ENCODE measurements at regions not wholly inside any gene's neighbourhood (a gene's known extent, or its start where the extent isn't known, plus 50 kb on each side); places are given as distances from the start of the nearest gene placed in this dataset.

DNA sequence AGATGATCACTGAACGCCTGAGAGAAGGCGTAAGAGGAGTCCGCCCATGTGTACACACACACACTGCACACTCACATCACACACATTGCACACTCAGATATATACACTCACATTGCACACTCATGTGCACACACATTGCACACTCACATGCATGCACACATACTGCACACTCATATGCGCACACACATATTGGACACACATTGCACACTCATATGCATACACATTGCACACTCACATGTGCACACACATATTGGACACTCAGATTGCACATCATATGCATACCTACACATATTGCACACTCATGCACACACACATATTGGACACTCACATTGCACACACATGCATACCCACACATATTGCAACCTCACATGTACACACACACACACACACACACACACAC, 163.2 kb downstream of the WSCD1 start:
- intact Hi-C loops (cut with DNase I), result no loop called here
- DNase-seq (ENCODE audit: extremely low spot score in 2 of 2), result no peak
- H3K27ac ChIP-seq, result no peak overlapping the region
- no peaks in the 10 kb centered on the region for H3K36me3 ChIP-seq
- H3K4me1 ChIP-seq, result no peaks in the 10 kb centered on the region
- H3K27me3 ChIP-seq, result no peaks in the 10 kb centered on the region
- H3K9me3 ChIP-seq, result no peaks in the 10 kb centered on the region
- TF ChIP-seq POLR2AphosphoS5 (IDR thresholded peaks at IDR 0.05; ENCODE audit: insufficient read depth in 1 of 2, low read depth in 1 of 2) (no peak), POLR2A (IDR thresholded peaks at IDR 0.05) (no peak)
- TF ChIP-seq, protein P1, sequence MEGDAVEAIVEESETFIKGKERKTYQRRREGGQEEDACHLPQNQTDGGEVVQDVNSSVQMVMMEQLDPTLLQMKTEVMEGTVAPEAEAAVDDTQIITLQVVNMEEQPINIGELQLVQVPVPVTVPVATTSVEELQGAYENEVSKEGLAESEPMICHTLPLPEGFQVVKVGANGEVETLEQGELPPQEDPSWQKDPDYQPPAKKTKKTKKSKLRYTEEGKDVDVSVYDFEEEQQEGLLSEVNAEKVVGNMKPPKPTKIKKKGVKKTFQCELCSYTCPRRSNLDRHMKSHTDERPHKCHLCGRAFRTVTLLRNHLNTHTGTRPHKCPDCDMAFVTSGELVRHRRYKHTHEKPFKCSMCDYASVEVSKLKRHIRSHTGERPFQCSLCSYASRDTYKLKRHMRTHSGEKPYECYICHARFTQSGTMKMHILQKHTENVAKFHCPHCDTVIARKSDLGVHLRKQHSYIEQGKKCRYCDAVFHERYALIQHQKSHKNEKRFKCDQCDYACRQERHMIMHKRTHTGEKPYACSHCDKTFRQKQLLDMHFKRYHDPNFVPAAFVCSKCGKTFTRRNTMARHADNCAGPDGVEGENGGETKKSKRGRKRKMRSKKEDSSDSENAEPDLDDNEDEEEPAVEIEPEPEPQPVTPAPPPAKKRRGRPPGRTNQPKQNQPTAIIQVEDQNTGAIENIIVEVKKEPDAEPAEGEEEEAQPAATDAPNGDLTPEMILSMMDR (IDR thresholded peaks at IDR 0.05), result no peak
- no peak overlapping the region for H3K4me3 ChIP-seq

DNA sequence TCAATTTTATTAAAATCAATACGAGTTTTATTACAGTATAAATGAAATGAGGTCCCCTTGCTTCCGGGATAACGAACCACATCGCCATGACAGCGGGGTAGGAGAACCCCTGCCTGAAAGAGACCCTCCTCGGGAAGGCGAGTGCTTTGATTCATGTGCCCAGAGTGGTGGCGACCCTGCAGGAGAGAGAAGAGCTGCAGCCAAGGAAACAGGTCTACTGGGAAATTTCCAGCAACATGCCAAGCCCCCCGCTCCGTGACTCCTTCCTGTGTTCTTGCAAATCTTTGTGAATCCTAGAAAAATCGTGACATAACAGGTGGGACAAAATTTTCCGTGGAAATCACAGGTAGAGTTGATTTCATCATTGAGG, 162.5 kb downstream of the WSCD1 start:
- H3K27me3 ChIP-seq, result no peaks in the 10 kb centered on the region
- H3K4me3 ChIP-seq, result no peak overlapping the region
- no peak overlapping the region for H3K27ac ChIP-seq
- no peak for TF ChIP-seq POLR2A (IDR thresholded peaks at IDR 0.05)
- TF ChIP-seq, protein P1 (IDR thresholded peaks at IDR 0.05), result no peak
- TF ChIP-seq POLR2AphosphoS5 (IDR thresholded peaks at IDR 0.05; ENCODE audit: insufficient read depth in 1 of 2, low read depth in 1 of 2), result no peak
- no peak for DNase-seq (ENCODE audit: extremely low spot score in 2 of 2)
- intact Hi-C loops (cut with DNase I), result no loop called here
- no peaks in the 10 kb centered on the region for H3K4me1 ChIP-seq
- H3K9me3 ChIP-seq, result no peaks in the 10 kb centered on the region
- no peaks in the 10 kb centered on the region for H3K36me3 ChIP-seq

DNA sequence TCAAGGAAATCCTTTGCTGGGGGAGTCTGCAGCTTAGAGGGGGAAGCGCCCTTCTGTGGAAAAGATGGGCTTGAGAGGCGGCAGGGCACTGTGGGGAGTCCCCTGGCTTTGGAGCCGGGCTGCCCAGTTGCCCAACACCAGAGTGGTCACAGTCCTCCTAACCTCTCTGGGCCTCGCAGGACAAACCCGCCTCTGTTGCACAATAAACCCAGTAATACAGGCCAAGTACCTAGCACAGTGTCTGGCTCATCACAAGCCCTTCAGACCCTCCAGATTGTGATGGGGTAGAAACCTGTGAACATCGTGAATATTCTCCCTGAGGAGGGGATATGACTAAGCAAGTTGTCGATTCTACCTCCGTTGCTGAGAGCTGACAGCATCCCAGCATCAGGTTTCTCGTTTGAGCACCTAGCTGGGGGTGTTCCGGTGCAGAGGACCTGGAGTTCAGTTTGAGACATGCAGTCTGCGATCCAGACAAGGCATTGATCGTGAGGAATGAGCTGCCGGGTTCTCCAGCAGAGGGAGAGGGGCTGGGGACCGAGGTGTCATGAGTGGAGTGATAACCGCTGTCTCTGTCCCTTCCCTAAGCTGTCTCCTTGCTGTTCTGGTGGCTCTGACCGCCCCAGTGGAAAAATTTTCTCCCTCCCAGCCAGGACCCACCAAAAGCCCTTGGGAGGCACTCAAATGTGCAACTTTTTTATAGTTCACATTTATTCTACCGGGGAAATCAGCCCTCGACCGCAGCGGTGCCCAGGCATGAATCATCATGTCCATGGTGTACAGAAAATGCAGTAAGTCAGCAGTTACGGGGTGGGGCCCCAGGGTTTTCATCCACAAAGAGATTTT, 161.9 kb downstream of the WSCD1 start:
- Histone ChIP-seq H3K4me1 (no peaks in the 10 kb centered on the region), H3K4me3 (no peak overlapping the region), H3K27ac (no peak overlapping the region), H3K27me3 (no peaks in the 10 kb centered on the region), H3K9me3 (no peaks in the 10 kb centered on the region), H3K36me3 (no peaks in the 10 kb centered on the region)
- intact Hi-C loops (cut with DNase I), result no loop called here
- no peak for DNase-seq (ENCODE audit: extremely low spot score in 2 of 2)
- TF ChIP-seq, protein P1 (IDR thresholded peaks at IDR 0.05), result no peak
- TF ChIP-seq POLR2AphosphoS5 (IDR thresholded peaks at IDR 0.05; ENCODE audit: insufficient read depth in 1 of 2, low read depth in 1 of 2), result no peak
- no peak for TF ChIP-seq POLR2A (IDR thresholded peaks at IDR 0.05)

DNA sequence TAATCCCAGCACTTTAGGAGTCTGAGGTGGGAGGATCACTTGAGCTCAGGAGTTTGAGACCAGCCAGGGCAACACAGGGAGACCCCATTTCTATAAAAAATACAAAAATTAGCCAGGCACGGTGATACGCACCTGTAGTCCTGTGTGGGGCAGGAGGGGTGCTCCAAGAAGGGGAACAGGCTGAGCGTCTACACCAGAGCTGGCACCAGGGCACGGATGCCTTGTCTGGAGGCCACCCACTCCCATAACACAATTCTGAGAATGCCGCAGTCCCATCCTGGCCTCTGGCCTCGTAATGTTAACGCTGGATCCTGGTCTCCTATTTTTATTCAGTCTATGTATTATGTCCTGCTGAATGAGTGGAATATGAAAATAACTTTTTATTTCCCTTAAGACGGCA, 161.3 kb downstream of the WSCD1 start:
- no peak overlapping the region for H3K4me3 ChIP-seq
- H3K9me3 ChIP-seq, result no peaks in the 10 kb centered on the region
- no peaks in the 10 kb centered on the region for H3K27me3 ChIP-seq
- intact Hi-C loops (cut with DNase I), result no loop called here
- TF ChIP-seq POLR2A (IDR thresholded peaks at IDR 0.05) (no peak), POLR2AphosphoS5 (IDR thresholded peaks at IDR 0.05; ENCODE audit: insufficient read depth in 1 of 2, low read depth in 1 of 2) (no peak)
- TF ChIP-seq, protein P1 (IDR thresholded peaks at IDR 0.05), result no peak
- H3K4me1 ChIP-seq, result no peaks in the 10 kb centered on the region
- no peak for DNase-seq (ENCODE audit: extremely low spot score in 2 of 2)
- H3K27ac ChIP-seq, result no peak overlapping the region
- H3K36me3 ChIP-seq, result no peaks in the 10 kb centered on the region

DNA sequence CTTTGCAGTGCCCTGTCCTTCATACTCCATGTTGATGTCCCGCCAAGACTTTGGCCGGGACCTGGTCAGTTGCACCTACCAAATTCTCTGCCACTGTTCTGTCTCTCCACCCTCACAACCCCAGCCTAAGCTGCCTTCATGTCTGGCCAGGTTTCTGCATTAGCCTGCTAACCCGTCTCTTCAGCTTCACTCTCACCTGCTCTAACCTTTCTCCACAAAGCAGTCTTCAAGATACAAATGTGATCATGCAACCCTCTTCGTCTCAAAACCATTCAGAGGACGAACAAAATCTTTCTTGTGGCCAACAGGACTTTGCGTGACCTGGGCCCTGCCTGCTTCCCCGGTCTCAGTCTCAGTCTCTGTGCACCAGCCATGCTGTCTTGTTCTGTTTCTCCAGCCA, 148.2 kb downstream of the WSCD1 start:
- peak in 1 of 2 donors; percentile 56 for DNase-seq (ENCODE audit: extremely low spot score in 2 of 2)
- no peaks in the 10 kb centered on the region for H3K36me3 ChIP-seq
- intact Hi-C loops (cut with DNase I), result no loop called here
- no peak overlapping the region for H3K4me3 ChIP-seq
- H3K4me1 ChIP-seq, result no peaks in the 10 kb centered on the region
- no peak for TF ChIP-seq POLR2AphosphoS5 (IDR thresholded peaks at IDR 0.05; ENCODE audit: insufficient read depth in 1 of 2, low read depth in 1 of 2)
- TF ChIP-seq, protein P1 (IDR thresholded peaks at IDR 0.05), result no peak
- TF ChIP-seq POLR2A (IDR thresholded peaks at IDR 0.05), result no peak
- H3K9me3 ChIP-seq, result no peaks in the 10 kb centered on the region
- H3K27me3 ChIP-seq, result no peaks in the 10 kb centered on the region
- H3K27ac ChIP-seq, result no peak overlapping the region

Measured in vagina (tissue), 2 donors.